Astrocyte (in vitro differentiated cells and primary cell): ENCODE measurements at regions not wholly inside any gene's neighbourhood (a gene's known extent, or its start where the extent isn't known, plus 50 kb on each side); places are given as distances from the start of the nearest gene placed in this dataset.

Experiments used
- CTCF ChIP-seq: IDR thresholded peaks from 2 replicates; pipeline ENCODE4 v1.5.1; 2011; ENCODE audit warnings: low read depth, mild to moderate bottlenecking, inconsistent platforms, low read length, moderate library complexity; ENCODE audit not compliant: insufficient read depth
- EZH2 ChIP-seq: IDR thresholded peaks from 2 replicates; pipeline ENCODE4 v1.6.1; 2012; ENCODE audit warnings: mild to moderate bottlenecking, low read length, inconsistent platforms; ENCODE audit not compliant: insufficient read depth

GRCh38 chr2:7206111-7206810 lies 289.0 kb downstream of the RNF144A start:
- TF ChIP-seq CTCF (no peak), EZH2 (no peak)
